HG02623 (cell line): ENCODE measurements at regions not wholly inside any gene's neighbourhood (a gene's known extent, or its start where the extent isn't known, plus 50 kb on each side); places are given as distances from the start of the nearest gene placed in this dataset.

Experiments used
- ATAC-seq: cut with Tn5 transposase; IDR thresholded peaks from one replicate; pipeline ENCODE4 v1.9.1; 2021; ENCODE audit warnings: moderate library complexity; ENCODE audit not compliant: unreplicated experiment

GRCh38 chr9:119544492-119544891 lies 175.3 kb upstream of the BRINP1 start:
- no peak for ATAC-seq

- no peak for ATAC-seq
Measured at GRCh38 chr9:119537138-119537537, 167.9 kb upstream of the BRINP1 start.

- ATAC-seq = no peak
Measured at GRCh38 chr9:119533504-119533903, 164.3 kb upstream of the BRINP1 start.

- ATAC-seq = no peak
Measured at GRCh38 chr9:119526698-119527097, 157.5 kb upstream of the BRINP1 start.

- ATAC-seq = no peak
Measured at GRCh38 chr9:119523508-119523907, 154.3 kb upstream of the BRINP1 start.

GRCh38 chr9:119522381-119522780 lies 153.1 kb upstream of the BRINP1 start:
- ATAC-seq = no peak

GRCh38 chr9:119509291-119509905 lies 140.2 kb upstream of the BRINP1 start:
- ATAC-seq = no peak

GRCh38 chr9:119501374-119501773 lies 132.1 kb upstream of the BRINP1 start:
- no peak for ATAC-seq

GRCh38 chr9:119500072-119500771 lies 131.0 kb upstream of the BRINP1 start:
- ATAC-seq = no peak

- ATAC-seq = no peak
Measured at GRCh38 chr9:119487118-119487827, 118.0 kb upstream of the BRINP1 start.

- no peak for ATAC-seq
Measured at GRCh38 chr9:119483153-119483552, 113.9 kb upstream of the BRINP1 start.

GRCh38 chr9:119477197-119477596 lies 108.0 kb upstream of the BRINP1 start:
- ATAC-seq = no peak

- ATAC-seq = no peak
Measured at GRCh38 chr9:119458068-119458467, 88.8 kb upstream of the BRINP1 start.

- ATAC-seq = no peak
Measured at GRCh38 chr9:119453980-119454379, 84.7 kb upstream of the BRINP1 start.

- ATAC-seq = no peak
Measured at GRCh38 chr9:119453490-119453911, 84.3 kb upstream of the BRINP1 start.

GRCh38 chr9:119451426-119451825 lies 82.2 kb upstream of the BRINP1 start:
- no peak for ATAC-seq

GRCh38 chr9:119443179-119443578 lies 73.9 kb upstream of the BRINP1 start:
- ATAC-seq = no peak

- ATAC-seq = no peak
Measured at GRCh38 chr9:119441832-119442231, 72.6 kb upstream of the BRINP1 start.

- no peak for ATAC-seq
Measured at GRCh38 chr9:119441338-119441737, 72.1 kb upstream of the BRINP1 start.

- no peak for ATAC-seq
Measured at GRCh38 chr9:119436261-119436660, 67.0 kb upstream of the BRINP1 start.

- no peak for ATAC-seq
Measured at GRCh38 chr9:119435076-119435475, 65.8 kb upstream of the BRINP1 start.

GRCh38 chr9:119432428-119432827 lies 63.2 kb upstream of the BRINP1 start:
- ATAC-seq = no peak
